GM12892 (cell line): ENCODE measurements at regions not wholly inside any gene's neighbourhood (a gene's known extent, or its start where the extent isn't known, plus 50 kb on each side); places are given as distances from the start of the nearest gene placed in this dataset.
"Not testable (repeated sequence)": the region's sequence is repeated elsewhere in the genome, so short reads cannot be mapped to it uniquely, and the experiment has no call there.

ENCODE experiments used
- POLR2A ChIP-seq: IDR thresholded peaks from 2 replicates; pipeline ENCODE4 v1.6.1; 2011; ENCODE audit warnings: low read depth, low read length, control low read depth
- POLR2AphosphoS5 ChIP-seq: IDR thresholded peaks from 2 replicates; pipeline ENCODE4 v1.6.1; 2011; ENCODE audit warnings: low read depth, low read length, control low read depth

GRCh38 chrX:151113200-151113599 is 63.2 kb upstream of the GPR50 start:
- TF ChIP-seq POLR2A, POLR2AphosphoS5: not testable (repeated sequence)
